ENCODE measurements at regions not wholly inside any gene's neighbourhood (a gene's known extent, or its start where the extent isn't known, plus 50 kb on each side); places are given as distances from the start of the nearest gene placed in this dataset.
"Not testable (repeated sequence)": the region's sequence is repeated elsewhere in the genome, so short reads cannot be mapped to it uniquely, and the experiment has no call there.

DNA sequence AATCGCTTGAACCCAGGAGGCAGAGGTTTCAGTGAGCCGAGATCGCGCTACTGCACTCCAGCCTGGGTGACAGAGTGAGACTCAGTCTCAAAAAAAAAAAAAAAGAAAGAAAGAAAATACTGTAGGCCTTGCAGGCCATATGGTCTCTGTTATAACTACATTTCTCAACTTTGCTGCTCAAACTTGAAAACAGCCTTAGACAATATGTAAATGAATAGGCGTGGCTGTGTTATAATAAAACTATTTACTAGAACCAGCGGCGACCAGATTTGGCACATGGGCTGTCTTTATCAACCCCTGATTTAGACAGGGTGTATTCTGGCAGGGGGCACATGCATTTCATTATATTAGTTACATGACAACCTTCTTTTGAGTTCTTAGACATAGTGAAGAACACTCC is 130.0 kb downstream of the C9orf152 start:
- Mint-ChIP-seq H3K36me3 (ENCODE audit: insufficient read depth in 2 of 2) (peaks cover 3 to 7% of the 10 kb centered on the region in 2 donors), H3K4me3 (no peak overlapping the region), H3K4me1 (ENCODE audit: low read depth) (peaks cover 27% of the 10 kb centered on the region), H3K27ac (no peak overlapping the region), H3K27me3 (ENCODE audit: low read depth) (no peaks in the 10 kb centered on the region), H3K9me3 (no peaks in the 10 kb centered on the region)
- ATAC-seq (replicated peaks in 1 of 2) (no peak), DNase-seq (no peak)

DNA sequence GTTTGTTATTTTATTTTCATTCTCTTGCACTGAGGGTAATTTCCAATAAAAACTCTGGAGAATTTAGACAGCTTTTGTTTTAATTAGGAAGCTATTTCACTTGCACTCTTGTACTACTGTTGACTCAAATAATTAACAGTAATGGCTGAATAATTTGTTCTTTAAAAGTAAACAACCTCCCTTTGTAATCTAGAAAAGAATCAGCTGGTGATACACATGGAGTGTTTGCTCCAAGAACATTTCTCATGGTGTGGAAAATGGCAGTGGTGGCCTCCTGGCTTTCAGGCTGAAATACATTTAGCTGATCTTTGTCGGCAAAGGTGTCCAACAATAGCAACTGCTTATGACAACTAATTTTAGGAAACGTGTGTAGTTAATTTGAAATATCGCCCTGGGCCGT is 129.4 kb downstream of the C9orf152 start:
- ATAC-seq (replicated peaks in 1 of 2) (no peak), DNase-seq (no peak)
- Mint-ChIP-seq H3K4me3 (no peak overlapping the region), H3K4me1 (ENCODE audit: low read depth) (peaks cover 32% of the 10 kb centered on the region), H3K9me3 (no peaks in the 10 kb centered on the region), H3K27ac (no peak overlapping the region), H3K27me3 (ENCODE audit: low read depth) (no peaks in the 10 kb centered on the region), H3K36me3 (ENCODE audit: insufficient read depth in 2 of 2) (peaks cover 5 to 7% of the 10 kb centered on the region in 2 donors)

GRCh38 chr9:110081395-110081794 is 126.6 kb downstream of the C9orf152 start:
- DNase-seq = no peak
- no peak overlapping the region for H3K27ac Mint-ChIP-seq
- no peak for ATAC-seq (replicated peaks in 1 of 2)
- H3K27me3 Mint-ChIP-seq (ENCODE audit: low read depth) = no peaks in the 10 kb centered on the region
- H3K4me1 Mint-ChIP-seq (ENCODE audit: low read depth) = peaks cover 36% of the 10 kb centered on the region
- no peak overlapping the region for H3K4me3 Mint-ChIP-seq
- peaks cover 3 to 8% of the 10 kb centered on the region in 2 donors for H3K36me3 Mint-ChIP-seq (ENCODE audit: insufficient read depth in 2 of 2)
- H3K9me3 Mint-ChIP-seq = no peaks in the 10 kb centered on the region

DNA sequence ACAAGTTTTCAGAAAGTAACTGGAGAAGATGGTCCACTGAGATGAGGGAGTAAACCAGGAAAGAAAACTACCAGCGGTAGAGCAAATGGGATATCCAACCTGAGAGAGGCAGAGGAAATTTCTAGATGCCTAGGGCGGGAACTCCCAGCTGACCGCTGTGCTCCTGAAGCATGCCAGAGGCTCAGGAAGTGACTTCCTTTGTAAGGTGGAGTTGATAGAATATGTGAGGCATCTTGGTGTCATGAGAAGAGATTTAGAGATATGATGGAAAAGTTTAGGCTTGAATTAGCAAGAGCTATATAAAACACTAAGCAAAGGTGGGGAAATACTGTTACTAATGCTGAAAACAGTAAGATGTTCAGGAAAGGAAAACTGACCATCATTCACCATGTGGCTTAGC is 124.1 kb downstream of the C9orf152 start:
- H3K9me3 Mint-ChIP-seq = no peaks in the 10 kb centered on the region
- peaks cover 3 to 10% of the 10 kb centered on the region in 2 donors for H3K36me3 Mint-ChIP-seq (ENCODE audit: insufficient read depth in 2 of 2)
- ATAC-seq (replicated peaks in 1 of 2) = no peak
- H3K27me3 Mint-ChIP-seq (ENCODE audit: low read depth) = no peaks in the 10 kb centered on the region
- no peak for DNase-seq
- no peak overlapping the region for H3K4me3 Mint-ChIP-seq
- peak overlapping the region; percentile 11 for H3K27ac Mint-ChIP-seq
- peaks cover 56% of the 10 kb centered on the region for H3K4me1 Mint-ChIP-seq (ENCODE audit: low read depth)

GRCh38 chr9:110086537-110086936 is 121.4 kb downstream of the C9orf152 start:
- Mint-ChIP-seq H3K4me3 (no peak overlapping the region), H3K27me3 (ENCODE audit: low read depth) (no peaks in the 10 kb centered on the region), H3K27ac (no peak overlapping the region), H3K36me3 (ENCODE audit: insufficient read depth in 2 of 2) (peaks cover 3 to 6% of the 10 kb centered on the region in 2 donors), H3K4me1 (ENCODE audit: low read depth) (peaks cover 46% of the 10 kb centered on the region), H3K9me3 (no peaks in the 10 kb centered on the region)
- ATAC-seq (replicated peaks in 1 of 2) (no peak), DNase-seq (no peak)

DNA sequence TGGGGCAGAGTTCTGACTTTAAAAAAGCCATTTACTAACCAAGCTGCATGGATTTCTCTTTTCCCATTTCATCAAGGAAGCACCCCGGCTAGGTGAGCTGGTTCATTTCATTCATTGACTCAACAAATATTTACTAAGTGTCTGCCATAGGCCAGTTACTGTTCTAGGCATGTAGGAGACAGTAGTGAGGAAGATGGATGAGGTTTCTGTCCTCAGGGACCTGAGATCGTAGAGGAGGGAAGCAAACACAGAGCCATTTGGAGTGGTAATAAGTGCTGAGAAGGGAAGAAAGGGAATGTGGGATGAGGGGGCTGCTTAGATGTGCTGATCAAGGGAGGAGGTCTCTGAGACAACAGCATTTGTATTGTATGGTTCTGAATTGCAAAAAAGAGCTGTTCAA is 120.4 kb downstream of the C9orf152 start:
- DNase-seq (no peak), ATAC-seq (replicated peaks in 1 of 2) (no peak)
- Mint-ChIP-seq H3K4me1 (ENCODE audit: low read depth) (peaks cover 35% of the 10 kb centered on the region), H3K9me3 (no peaks in the 10 kb centered on the region), H3K27me3 (ENCODE audit: low read depth) (no peaks in the 10 kb centered on the region), H3K36me3 (ENCODE audit: insufficient read depth in 2 of 2) (peaks cover 0 to 6% of the 10 kb centered on the region in 2 donors), H3K4me3 (no peak overlapping the region), H3K27ac (peak overlapping the region; percentile 55)

DNA sequence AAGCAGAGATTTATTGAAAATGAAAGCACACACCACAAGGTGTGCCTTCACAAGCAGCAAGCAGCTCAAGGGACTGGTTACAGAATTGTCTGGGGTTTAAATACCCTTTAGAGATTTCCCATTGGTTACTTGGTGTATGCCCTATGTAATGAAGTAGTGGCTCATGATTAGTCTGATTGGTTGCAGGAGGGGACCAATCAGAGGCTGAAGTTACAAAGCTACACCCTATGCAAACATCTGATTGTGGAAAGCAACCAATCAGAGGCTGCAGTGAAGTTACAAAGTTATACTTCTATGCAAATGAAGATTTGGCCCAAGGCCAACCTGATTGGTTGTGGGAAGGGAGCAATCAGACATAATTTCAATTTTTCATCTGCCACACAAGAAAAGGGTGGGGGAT is 119.9 kb downstream of the C9orf152 start:
- Mint-ChIP-seq H3K27ac (no peak overlapping the region), H3K27me3 (ENCODE audit: low read depth) (no peaks in the 10 kb centered on the region), H3K9me3 (no peaks in the 10 kb centered on the region), H3K36me3 (ENCODE audit: insufficient read depth in 2 of 2) (peaks cover 0 to 6% of the 10 kb centered on the region in 2 donors), H3K4me3 (no peak overlapping the region), H3K4me1 (ENCODE audit: low read depth) (peaks cover 35% of the 10 kb centered on the region)
- peak in 1 of 2 donors; percentile 7 for ATAC-seq (replicated peaks in 1 of 2)
- DNase-seq = no peak

- ATAC-seq (replicated peaks in 1 of 2) = no peak
- Mint-ChIP-seq H3K36me3 (ENCODE audit: insufficient read depth in 2 of 2) (peaks cover 0 to 5% of the 10 kb centered on the region in 2 donors), H3K4me1 (ENCODE audit: low read depth) (peaks cover 30% of the 10 kb centered on the region), H3K27ac (no peak overlapping the region), H3K4me3 (no peak overlapping the region), H3K9me3 (no peaks in the 10 kb centered on the region), H3K27me3 (ENCODE audit: low read depth) (no peaks in the 10 kb centered on the region)
- no peak for DNase-seq
These were observed 118.1 kb downstream of the C9orf152 start for GRCh38 chr9:110089681-110090370.

GRCh38 chr9:110092792-110093191 is 115.2 kb downstream of the C9orf152 start:
- no peak for ATAC-seq (replicated peaks in 1 of 2)
- no peak overlapping the region for H3K27ac Mint-ChIP-seq

GRCh38 chr9:110093417-110093816 is 114.5 kb downstream of the C9orf152 start:
- DNase-seq (no peak), ATAC-seq (replicated peaks in 1 of 2) (no peak)
- H3K9me3 Mint-ChIP-seq = no peaks in the 10 kb centered on the region
- H3K27me3 Mint-ChIP-seq (ENCODE audit: low read depth) = no peaks in the 10 kb centered on the region
- peaks cover 11% of the 10 kb centered on the region for H3K4me1 Mint-ChIP-seq (ENCODE audit: low read depth)
- H3K4me3 Mint-ChIP-seq = no peak overlapping the region
- no peaks in the 10 kb centered on the region for H3K36me3 Mint-ChIP-seq (ENCODE audit: insufficient read depth in 2 of 2)
- no peak overlapping the region for H3K27ac Mint-ChIP-seq

More at GRCh38 chr9:110092792-110093191, 115.2 kb downstream of the C9orf152 start:
- Mint-ChIP-seq H3K4me3 (no peak overlapping the region), H3K27me3 (ENCODE audit: low read depth) (no peaks in the 10 kb centered on the region), H3K9me3 (no peaks in the 10 kb centered on the region), H3K36me3 (ENCODE audit: insufficient read depth in 2 of 2) (no peaks in the 10 kb centered on the region), H3K4me1 (ENCODE audit: low read depth) (peaks cover 17% of the 10 kb centered on the region)
- no peak for DNase-seq

- H3K27ac Mint-ChIP-seq = no peak overlapping the region
- no peaks in the 10 kb centered on the region for H3K9me3 Mint-ChIP-seq
- no peak overlapping the region for H3K4me3 Mint-ChIP-seq
- H3K4me1 Mint-ChIP-seq (ENCODE audit: low read depth) = peaks cover 10% of the 10 kb centered on the region
- ATAC-seq (replicated peaks in 1 of 2) (no peak), DNase-seq (no peak)
- H3K27me3 Mint-ChIP-seq (ENCODE audit: low read depth) = no peaks in the 10 kb centered on the region
- H3K36me3 Mint-ChIP-seq (ENCODE audit: insufficient read depth in 2 of 2) = no peaks in the 10 kb centered on the region
These were observed 114.1 kb downstream of the C9orf152 start for GRCh38 chr9:110093871-110094270.

DNA sequence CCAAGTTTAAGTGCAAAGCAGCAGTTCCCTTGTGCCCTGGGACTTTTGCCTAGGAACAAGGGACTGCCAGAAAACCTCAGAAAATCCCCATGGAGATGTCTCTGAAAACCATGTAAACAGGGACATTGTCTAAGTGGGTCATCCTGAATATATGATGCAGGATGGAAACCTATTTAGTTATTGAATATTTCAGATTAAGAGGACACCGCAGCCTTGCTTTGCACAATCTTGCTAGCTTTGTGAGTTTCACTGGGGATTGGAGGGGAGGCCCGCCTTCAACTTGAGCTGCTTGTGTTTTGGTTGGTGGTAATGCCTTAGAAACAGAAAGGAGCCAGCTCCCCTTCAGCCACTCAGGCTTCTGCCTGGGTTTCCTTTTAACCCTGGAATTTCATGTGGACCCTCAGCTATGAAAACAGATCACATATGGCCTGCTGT is 112.8 kb downstream of the C9orf152 start:
- Mint-ChIP-seq H3K4me3 (no peak overlapping the region), H3K4me1 (ENCODE audit: low read depth) (peaks cover 10% of the 10 kb centered on the region), H3K9me3 (no peaks in the 10 kb centered on the region), H3K27ac (no peak overlapping the region), H3K36me3 (ENCODE audit: insufficient read depth in 2 of 2) (peaks cover 0 to 1% of the 10 kb centered on the region in 2 donors), H3K27me3 (ENCODE audit: low read depth) (no peaks in the 10 kb centered on the region)
- DNase-seq = no peak
- no peak for ATAC-seq (replicated peaks in 1 of 2)

- H3K4me1 Mint-ChIP-seq (ENCODE audit: low read depth) = peaks cover 9% of the 10 kb centered on the region
- no peaks in the 10 kb centered on the region for H3K27me3 Mint-ChIP-seq (ENCODE audit: low read depth)
- DNase-seq (no peak), ATAC-seq (replicated peaks in 1 of 2) (no peak)
- no peaks in the 10 kb centered on the region for H3K9me3 Mint-ChIP-seq
- peaks cover 0 to 2% of the 10 kb centered on the region in 2 donors for H3K36me3 Mint-ChIP-seq (ENCODE audit: insufficient read depth in 2 of 2)
- no peak overlapping the region for H3K27ac Mint-ChIP-seq
- no peak overlapping the region for H3K4me3 Mint-ChIP-seq
These were observed 112.2 kb downstream of the C9orf152 start for GRCh38 chr9:110095776-110096175.

DNA sequence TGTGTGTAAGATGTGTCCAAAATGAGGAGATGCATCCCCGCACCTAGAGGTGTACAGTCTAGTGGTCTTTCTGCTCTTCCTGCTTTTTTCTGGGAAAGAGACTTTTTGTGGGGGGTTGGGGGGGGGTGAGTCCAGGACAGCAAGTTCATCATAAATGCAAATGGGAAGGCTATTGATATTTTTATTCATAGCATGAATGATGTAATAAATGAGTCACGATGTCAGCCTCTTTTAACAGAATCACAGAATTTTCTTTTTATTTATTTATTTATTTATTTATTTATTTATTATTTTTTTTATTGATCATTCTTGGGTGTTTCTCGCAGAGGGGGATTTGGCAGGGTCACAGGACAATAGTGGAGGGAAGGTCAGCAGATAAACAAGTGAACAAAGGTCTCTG is 111.3 kb downstream of the C9orf152 start:
- DNase-seq; H3K9me3 Mint-ChIP-seq; H3K4me1 Mint-ChIP-seq (ENCODE audit: low read depth); H3K27me3 Mint-ChIP-seq (ENCODE audit: low read depth); ATAC-seq (replicated peaks in 1 of 2); H3K27ac Mint-ChIP-seq; H3K36me3 Mint-ChIP-seq (ENCODE audit: insufficient read depth in 2 of 2); H3K4me3 Mint-ChIP-seq: not testable (repeated sequence)

All from activated T-cell treated with anti-CD3 and anti-CD28 coated beads, Interleukin-2, amount 50 U/mL, for 72 hours (primary cell).